ENCODE measurements at regions not wholly inside any gene's neighbourhood (a gene's known extent, or its start where the extent isn't known, plus 50 kb on each side); places are given as distances from the start of the nearest gene placed in this dataset.

DNA sequence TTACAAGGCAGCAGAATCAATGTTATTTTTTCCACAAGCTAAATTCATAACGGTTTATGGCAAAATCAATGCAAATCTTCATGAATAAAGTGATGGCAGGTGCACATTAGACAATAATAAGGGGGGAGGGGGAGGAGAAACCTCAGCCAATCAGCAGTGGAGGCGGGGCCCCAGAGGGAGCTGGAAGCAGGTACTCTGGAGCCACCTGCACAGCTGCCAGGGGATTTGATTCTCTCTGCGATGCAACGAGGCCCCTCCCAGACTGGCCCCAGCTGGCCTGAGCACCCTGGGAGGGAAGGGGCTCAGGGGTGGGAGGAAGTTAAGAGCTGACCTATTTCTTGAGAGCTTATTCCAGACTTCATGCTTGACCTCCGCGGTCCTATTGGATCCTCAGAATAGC lies 127.8 kb upstream of the IGSF21 start:
- H3K4me3 ChIP-seq (ENCODE audit: low read depth, low read length), result no peak overlapping the region
- TF ChIP-seq, protein P1, sequence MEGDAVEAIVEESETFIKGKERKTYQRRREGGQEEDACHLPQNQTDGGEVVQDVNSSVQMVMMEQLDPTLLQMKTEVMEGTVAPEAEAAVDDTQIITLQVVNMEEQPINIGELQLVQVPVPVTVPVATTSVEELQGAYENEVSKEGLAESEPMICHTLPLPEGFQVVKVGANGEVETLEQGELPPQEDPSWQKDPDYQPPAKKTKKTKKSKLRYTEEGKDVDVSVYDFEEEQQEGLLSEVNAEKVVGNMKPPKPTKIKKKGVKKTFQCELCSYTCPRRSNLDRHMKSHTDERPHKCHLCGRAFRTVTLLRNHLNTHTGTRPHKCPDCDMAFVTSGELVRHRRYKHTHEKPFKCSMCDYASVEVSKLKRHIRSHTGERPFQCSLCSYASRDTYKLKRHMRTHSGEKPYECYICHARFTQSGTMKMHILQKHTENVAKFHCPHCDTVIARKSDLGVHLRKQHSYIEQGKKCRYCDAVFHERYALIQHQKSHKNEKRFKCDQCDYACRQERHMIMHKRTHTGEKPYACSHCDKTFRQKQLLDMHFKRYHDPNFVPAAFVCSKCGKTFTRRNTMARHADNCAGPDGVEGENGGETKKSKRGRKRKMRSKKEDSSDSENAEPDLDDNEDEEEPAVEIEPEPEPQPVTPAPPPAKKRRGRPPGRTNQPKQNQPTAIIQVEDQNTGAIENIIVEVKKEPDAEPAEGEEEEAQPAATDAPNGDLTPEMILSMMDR (IDR thresholded peaks at IDR 0.05; ENCODE audit: insufficient read depth, low read length), result no peak
- no peak for DNase-seq (ENCODE audit: low read depth)

DNA sequence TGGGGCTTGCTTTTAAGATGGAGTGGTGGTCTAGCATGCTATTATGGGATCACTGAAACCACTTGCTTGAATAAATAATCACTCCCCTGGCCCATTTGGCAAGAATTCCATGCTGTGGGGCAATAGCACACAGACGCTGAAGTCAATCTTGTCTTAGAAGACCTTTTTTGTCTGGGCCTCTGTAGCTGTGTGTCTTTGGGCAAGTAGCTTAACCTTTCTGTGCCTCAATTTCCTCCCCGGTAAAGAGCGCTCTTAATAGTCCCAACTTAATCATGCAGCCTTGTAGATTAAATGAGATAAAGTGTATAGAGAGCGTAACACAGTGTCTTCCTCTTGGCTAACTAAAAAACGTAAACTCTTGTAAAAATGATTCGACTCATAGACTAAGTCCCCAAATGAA lies 125.4 kb upstream of the IGSF21 start:
- TF ChIP-seq, protein P1 (IDR thresholded peaks at IDR 0.05; ENCODE audit: insufficient read depth, low read length), result no peak
- H3K4me3 ChIP-seq (ENCODE audit: low read depth, low read length), result no peak overlapping the region
- no peak for DNase-seq (ENCODE audit: low read depth)

DNA sequence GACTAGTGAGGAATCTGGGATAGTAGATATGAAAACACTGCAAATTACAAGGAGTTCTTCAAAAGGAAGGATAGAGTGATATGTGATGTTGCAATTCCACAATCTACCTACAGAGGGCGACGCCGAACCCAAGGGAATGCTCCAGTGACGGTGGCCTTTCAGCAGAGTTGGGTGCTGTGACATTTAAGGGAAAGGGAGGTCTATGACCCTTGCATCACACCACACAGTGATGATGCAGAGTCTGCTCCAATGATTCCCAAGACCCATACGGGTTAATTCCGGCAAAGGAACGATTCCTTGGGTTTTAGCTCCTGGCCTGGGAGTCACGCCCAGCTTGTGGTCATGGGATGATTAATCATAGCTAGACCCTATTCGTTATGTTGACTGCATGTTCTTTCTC lies 123.0 kb upstream of the IGSF21 start:
- no peak overlapping the region for H3K4me3 ChIP-seq (ENCODE audit: low read depth, low read length)
- DNase-seq (ENCODE audit: low read depth), result peak; percentile 4
- TF ChIP-seq, protein P1 (IDR thresholded peaks at IDR 0.05; ENCODE audit: insufficient read depth, low read length), result peak; percentile 34

DNA sequence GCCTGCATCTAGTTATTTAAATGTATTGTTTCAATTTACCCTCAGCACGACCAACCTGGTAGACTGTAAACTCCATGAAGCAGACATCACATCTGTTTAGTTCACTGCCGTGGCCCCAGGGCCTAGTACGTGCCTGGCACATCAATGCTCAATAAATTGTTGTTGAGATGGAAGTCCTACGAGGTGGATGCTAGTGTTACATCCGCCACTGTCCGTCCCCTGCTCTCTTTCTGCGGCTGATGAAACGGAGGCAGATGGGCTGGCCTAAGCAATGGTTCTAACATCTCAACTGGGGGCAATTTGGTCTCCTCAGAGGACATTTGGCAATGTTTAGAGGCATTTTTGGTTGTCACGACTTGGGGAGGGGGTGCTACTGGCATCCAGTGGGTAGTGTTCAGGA lies 121.4 kb upstream of the IGSF21 start:
- no peak for DNase-seq (ENCODE audit: low read depth)
- no peak overlapping the region for H3K4me3 ChIP-seq (ENCODE audit: low read depth, low read length)
- TF ChIP-seq, protein P1 (IDR thresholded peaks at IDR 0.05; ENCODE audit: insufficient read depth, low read length), result no peak

DNA sequence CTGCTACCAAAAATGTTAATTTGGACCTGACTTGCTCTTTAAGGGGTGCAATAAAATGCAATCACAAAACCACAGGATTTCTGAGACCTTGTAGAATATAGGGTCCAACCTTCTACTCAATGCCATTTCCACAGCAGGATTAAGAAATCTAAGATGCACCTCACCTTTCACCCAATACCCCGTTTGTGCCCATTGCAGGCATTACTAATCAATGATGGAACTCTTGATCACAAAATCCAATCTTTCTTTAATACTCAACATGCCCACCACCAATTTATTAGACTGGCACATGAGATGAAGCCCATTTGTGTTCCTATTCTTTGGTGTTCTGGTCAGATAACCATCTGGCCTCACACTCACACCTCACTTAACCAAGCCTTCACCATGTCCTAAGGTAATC lies 117.2 kb upstream of the IGSF21 start:
- TF ChIP-seq, protein P1 (IDR thresholded peaks at IDR 0.05; ENCODE audit: insufficient read depth, low read length), result no peak
- H3K4me3 ChIP-seq (ENCODE audit: low read depth, low read length), result no peak overlapping the region
- no peak for DNase-seq (ENCODE audit: low read depth)

DNA sequence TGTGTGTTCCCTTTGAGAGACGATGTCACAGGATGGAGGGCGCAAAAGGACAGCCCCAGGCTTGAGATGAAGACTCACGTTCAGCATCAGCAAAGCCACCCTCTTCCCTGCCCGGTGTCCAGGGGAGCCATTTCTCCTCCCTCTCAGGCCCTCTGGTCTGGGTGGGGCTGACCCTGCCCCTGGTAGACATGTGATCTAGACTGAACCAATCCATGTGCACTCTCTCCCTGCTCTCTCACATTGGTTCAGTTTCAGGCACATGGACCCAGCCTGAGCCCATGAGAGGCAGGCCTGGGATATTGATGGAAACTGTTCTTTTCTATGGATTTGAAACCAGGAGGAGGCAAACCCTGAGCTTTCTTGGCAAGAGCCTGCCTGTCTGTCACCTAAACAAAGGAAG lies 115.6 kb upstream of the IGSF21 start:
- TF ChIP-seq, protein P1 (IDR thresholded peaks at IDR 0.05; ENCODE audit: insufficient read depth, low read length), result no peak
- DNase-seq (ENCODE audit: low read depth), result no peak
- H3K4me3 ChIP-seq (ENCODE audit: low read depth, low read length), result no peak overlapping the region

DNA sequence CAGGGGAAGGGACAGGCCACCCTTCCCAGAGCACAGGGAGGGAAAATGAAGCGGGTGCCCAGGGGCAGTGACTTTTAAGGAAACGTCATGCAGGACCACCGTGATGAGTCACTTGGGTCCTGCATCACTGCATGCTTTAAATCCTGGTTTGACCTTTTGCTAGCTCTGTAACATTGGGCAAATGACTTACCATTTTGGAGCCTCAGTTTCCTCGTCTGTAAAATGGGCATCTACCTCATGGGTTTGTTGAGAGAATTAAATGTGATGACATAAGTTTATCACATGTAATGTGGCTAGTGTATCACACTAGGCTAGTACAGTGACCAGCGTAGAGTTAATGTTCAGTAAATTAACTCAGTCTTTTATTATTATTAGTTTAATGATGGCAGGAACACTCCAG lies 114.8 kb upstream of the IGSF21 start:
- no peak for DNase-seq (ENCODE audit: low read depth)
- H3K4me3 ChIP-seq (ENCODE audit: low read depth, low read length), result no peak overlapping the region
- TF ChIP-seq, protein P1 (IDR thresholded peaks at IDR 0.05; ENCODE audit: insufficient read depth, low read length), result no peak

Measured in fibroblast of the aortic adventitia (primary cell).